OCI-LY3 (cell line): ENCODE measurements at regions not wholly inside any gene's neighbourhood (a gene's known extent, or its start where the extent isn't known, plus 50 kb on each side); places are given as distances from the start of the nearest gene placed in this dataset.

Experiments used
- H2AFZ ChIP-seq: fragments of 200-600, 300-600 bp; shearing (Covaris generic); 2 replicates; pipeline ENCODE4 v1.6.0; 2014; ENCODE audit warnings: antibody characterized with exemption, low read depth, low read length
- H3K27ac ChIP-seq: fragments of 200-600, 300-600 bp; sonication (generic); 2 replicates; pipeline ENCODE4 v1.5.1; 2014; ENCODE audit warnings: mild to moderate bottlenecking, low read length, moderate library complexity, mixed read lengths
- H3K27me3 ChIP-seq: fragments of 200-600, 300-600 bp; sonication (generic); 2 replicates; pipeline ENCODE4 v1.6.1; 2014; ENCODE audit warnings: low read depth, low read length, mixed read lengths
- H3K36me3 ChIP-seq: fragments of 200-600, 300-600 bp; sonication (generic); replicated peaks from 2 replicates; pipeline ENCODE3; 2014; ENCODE audit warnings: low read depth, low read length, mixed read lengths
- H3K4me1 ChIP-seq: fragments of 300-600, 200-600 bp; sonication (generic); 2 replicates; pipeline ENCODE4 v1.6.1; 2014; ENCODE audit warnings: low read length, mixed read lengths
- H3K4me2 ChIP-seq: fragments of 200-600, 300-600 bp; sonication (generic); 2 replicates; pipeline ENCODE4 v1.6.1; 2014; ENCODE audit warnings: low read length, mixed read lengths
- H3K4me3 ChIP-seq: fragments of 300-600, 200-600 bp; sonication (generic); 2 replicates; pipeline ENCODE4 v1.5.1; 2014; ENCODE audit warnings: antibody characterized with exemption, mild to moderate bottlenecking, low read length, moderate library complexity
- H3K79me2 ChIP-seq: fragments of 300-600, 200-600 bp; shearing (Covaris generic); 2 replicates; pipeline ENCODE4 v1.6.1; 2014; ENCODE audit warnings: mild to moderate bottlenecking, low read length, mixed read lengths
- H3K9ac ChIP-seq: fragments of 300-600, 200-600 bp; shearing (Covaris generic); 2 replicates; pipeline ENCODE4 v1.6.0; 2014; ENCODE audit warnings: mild to moderate bottlenecking, low read length, moderate library complexity
- H3K9me3 ChIP-seq: fragments of 200-600, 300-600 bp; shearing (Covaris generic); 2 replicates; pipeline ENCODE4 v1.6.1; 2014; ENCODE audit warnings: low read length, mixed read lengths; ENCODE audit not compliant: insufficient read depth
- H4K20me1 ChIP-seq: fragments of 200-600, 300-600 bp; sonication (generic); 2 replicates; pipeline ENCODE4 v1.6.1; 2016; ENCODE audit warnings: low read length, mixed read lengths; ENCODE audit not compliant: insufficient read depth
- EZH2phosphoT487 ChIP-seq: fragments of 200-600 bp; shearing (Covaris generic); IDR thresholded peaks from 2 replicates; pipeline ENCODE4 v1.6.1; 2018; ENCODE audit warnings: antibody characterized with exemption, mixed run types, low read depth
- TF ChIP-seq, protein P1 (sequence below): fragments of 200-600, 300-600 bp; sonication (generic); IDR thresholded peaks from 2 replicates; pipeline ENCODE4 v1.5.1; 2014; ENCODE audit warnings: antibody characterized with exemption, low read length, low read depth

DNA sequence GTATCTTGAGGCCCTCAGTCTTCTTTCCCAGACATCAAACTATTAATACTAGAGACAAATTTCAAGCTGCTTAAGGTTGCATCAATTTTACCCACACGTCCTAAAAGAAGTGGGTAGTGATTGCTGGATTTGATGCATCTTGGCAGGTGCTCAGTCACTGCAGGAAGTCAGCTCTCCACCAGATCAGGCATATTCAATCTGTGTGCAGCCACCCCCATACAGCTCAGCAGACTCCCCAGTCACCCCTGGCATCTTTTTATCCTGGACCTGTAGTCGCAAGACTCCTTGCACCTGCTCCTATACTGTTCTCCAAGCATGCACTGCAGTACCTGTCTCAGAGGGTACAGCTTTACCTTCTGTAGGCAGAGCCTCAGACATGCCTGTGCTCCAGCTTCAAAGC is 343.1 kb upstream of the ISX start:
- H3K4me3 ChIP-seq, result no peak overlapping the region
- H3K9me3 ChIP-seq, result no peaks in the 10 kb centered on the region
- no peak overlapping the region for H2AFZ ChIP-seq
- no peaks in the 10 kb centered on the region for H3K4me1 ChIP-seq
- no peaks in the 10 kb centered on the region for H3K36me3 ChIP-seq
- no peaks in the 10 kb centered on the region for H3K79me2 ChIP-seq
- no peaks in the 10 kb centered on the region for H3K27me3 ChIP-seq
- no peak overlapping the region for H3K4me2 ChIP-seq
- H3K27ac ChIP-seq, result no peak overlapping the region
- H4K20me1 ChIP-seq, result no peaks in the 10 kb centered on the region
- H3K9ac ChIP-seq, result no peak overlapping the region
- TF ChIP-seq EZH2phosphoT487, result no peak
- TF ChIP-seq, protein P1, sequence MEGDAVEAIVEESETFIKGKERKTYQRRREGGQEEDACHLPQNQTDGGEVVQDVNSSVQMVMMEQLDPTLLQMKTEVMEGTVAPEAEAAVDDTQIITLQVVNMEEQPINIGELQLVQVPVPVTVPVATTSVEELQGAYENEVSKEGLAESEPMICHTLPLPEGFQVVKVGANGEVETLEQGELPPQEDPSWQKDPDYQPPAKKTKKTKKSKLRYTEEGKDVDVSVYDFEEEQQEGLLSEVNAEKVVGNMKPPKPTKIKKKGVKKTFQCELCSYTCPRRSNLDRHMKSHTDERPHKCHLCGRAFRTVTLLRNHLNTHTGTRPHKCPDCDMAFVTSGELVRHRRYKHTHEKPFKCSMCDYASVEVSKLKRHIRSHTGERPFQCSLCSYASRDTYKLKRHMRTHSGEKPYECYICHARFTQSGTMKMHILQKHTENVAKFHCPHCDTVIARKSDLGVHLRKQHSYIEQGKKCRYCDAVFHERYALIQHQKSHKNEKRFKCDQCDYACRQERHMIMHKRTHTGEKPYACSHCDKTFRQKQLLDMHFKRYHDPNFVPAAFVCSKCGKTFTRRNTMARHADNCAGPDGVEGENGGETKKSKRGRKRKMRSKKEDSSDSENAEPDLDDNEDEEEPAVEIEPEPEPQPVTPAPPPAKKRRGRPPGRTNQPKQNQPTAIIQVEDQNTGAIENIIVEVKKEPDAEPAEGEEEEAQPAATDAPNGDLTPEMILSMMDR, result no peak

DNA sequence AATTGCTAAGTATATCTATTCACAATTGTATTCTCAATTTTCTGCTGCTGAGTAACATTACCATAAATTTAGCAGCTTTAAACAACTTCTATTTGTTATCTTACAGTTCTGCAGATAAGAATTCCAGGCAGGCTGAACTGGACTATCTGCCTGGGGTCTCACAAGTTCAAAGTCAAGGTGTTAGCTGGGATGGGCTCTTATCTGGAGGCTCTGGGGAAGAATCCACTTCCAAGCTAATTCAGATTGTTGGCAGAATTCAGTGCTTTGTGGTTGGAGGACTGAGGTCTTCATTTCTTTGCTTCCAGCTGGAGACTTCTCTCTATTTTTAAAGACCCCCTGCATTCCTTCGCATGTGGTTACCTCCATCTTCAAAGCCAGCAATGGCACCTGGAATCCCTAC is 329.9 kb upstream of the ISX start:
- Histone ChIP-seq H3K9me3 (no peaks in the 10 kb centered on the region), H4K20me1 (no peaks in the 10 kb centered on the region), H3K9ac (no peak overlapping the region), H3K27ac (no peak overlapping the region), H3K4me2 (no peak overlapping the region), H3K36me3 (no peaks in the 10 kb centered on the region), H3K4me3 (no peak overlapping the region), H2AFZ (no peak overlapping the region), H3K79me2 (no peaks in the 10 kb centered on the region), H3K27me3 (0 out of 2 replicates have a peak, but pooled peaks cover 4% of the 10 kb centered on the region), H3K4me1 (no peaks in the 10 kb centered on the region)
- TF ChIP-seq, protein P1, result no peak
- no peak for TF ChIP-seq EZH2phosphoT487

DNA sequence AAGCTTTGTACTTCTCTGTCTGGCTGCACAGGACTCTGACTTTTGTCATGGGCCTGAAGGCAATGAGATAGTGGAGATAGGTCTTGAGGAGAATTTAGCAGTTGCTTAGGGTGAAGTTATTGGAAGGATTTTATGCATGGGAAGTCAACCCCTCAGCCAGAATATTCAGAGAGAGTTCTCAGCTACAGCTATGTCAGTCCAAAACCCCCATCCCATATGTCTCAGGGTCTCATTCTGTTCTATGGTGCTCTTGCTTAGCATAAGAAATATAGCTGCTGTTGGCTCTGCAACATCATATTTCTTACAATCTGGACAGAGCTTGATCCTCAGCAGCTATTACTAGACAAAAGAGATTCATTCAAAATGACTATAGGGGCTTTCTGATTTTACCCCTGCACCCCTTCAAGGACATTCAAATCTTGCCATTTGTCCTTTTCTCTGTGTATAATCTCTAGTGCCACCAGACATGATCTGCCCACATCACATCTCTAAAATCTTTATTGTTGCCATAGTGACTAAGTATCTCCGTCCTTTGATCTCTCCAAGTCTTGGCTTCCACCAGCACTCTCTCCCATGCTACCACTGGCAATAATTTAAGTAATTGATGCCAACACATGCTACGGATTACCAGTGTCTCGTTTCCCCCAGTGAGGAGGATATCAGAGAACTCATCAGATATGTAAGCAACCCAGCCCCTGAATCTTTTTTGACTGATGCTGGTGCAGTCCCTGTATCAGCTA is 327.1 kb upstream of the ISX start:
- Histone ChIP-seq H3K9ac (no peak overlapping the region), H3K9me3 (no peaks in the 10 kb centered on the region), H3K4me3 (no peak overlapping the region), H2AFZ (no peak overlapping the region), H3K4me1 (no peaks in the 10 kb centered on the region), H3K4me2 (no peak overlapping the region), H3K27me3 (0 out of 2 replicates have a peak, but pooled peaks cover 4% of the 10 kb centered on the region), H3K36me3 (no peaks in the 10 kb centered on the region), H3K27ac (no peak overlapping the region), H4K20me1 (no peaks in the 10 kb centered on the region), H3K79me2 (no peaks in the 10 kb centered on the region)
- no peak for TF ChIP-seq EZH2phosphoT487
- TF ChIP-seq, protein P1, result no peak

DNA sequence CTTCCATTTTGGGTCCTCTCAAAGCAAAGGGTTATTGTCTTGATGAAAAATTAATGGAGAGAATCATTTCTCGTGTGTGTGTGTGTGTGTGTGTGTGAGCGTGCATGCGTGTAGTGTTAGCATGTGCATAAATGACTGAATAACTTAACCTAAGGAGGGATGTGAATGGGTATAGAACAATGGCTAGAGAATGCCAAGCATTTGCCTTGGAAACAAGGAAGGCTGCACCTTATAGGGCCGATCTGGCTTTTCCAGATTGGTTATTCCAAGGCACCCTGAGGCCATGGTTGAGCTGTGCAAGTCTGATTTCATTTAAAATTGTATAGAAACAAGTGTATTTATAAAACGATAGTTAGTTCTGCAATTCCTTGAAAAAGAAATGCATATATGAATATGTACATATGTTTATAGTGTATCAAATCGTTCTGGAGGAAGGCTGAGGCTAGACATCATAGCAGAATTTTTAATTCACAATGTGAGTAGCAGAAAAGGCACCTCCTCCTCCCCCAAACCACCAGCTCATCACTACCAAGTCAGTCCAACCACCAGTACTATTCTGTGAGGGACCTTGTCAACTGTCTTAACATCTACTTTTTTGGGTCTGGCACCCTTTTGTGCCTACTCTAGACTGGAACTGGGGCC is 322.7 kb upstream of the ISX start:
- TF ChIP-seq, protein P1, result no peak
- no peak for TF ChIP-seq EZH2phosphoT487
- no peaks in the 10 kb centered on the region for H3K79me2 ChIP-seq
- H3K27ac ChIP-seq, result no peak overlapping the region
- no peak overlapping the region for H3K4me2 ChIP-seq
- H2AFZ ChIP-seq, result no peak overlapping the region
- H3K9ac ChIP-seq, result no peak overlapping the region
- H3K36me3 ChIP-seq, result no peaks in the 10 kb centered on the region
- no peak overlapping the region for H3K4me3 ChIP-seq
- no peaks in the 10 kb centered on the region for H3K9me3 ChIP-seq
- H3K27me3 ChIP-seq, result no peaks in the 10 kb centered on the region
- no peaks in the 10 kb centered on the region for H4K20me1 ChIP-seq
- no peaks in the 10 kb centered on the region for H3K4me1 ChIP-seq
